T-helper 2 cell (primary cell): ENCODE measurements at regions not wholly inside any gene's neighbourhood (a gene's known extent, or its start where the extent isn't known, plus 50 kb on each side); places are given as distances from the start of the nearest gene placed in this dataset.

Experiments
- DNase-seq, 5 experiments: peaks; one replicate each; pipeline versions ENCODE4 v3.0.0 to v3.0.0-alpha.2; 2012 to 2022

DNA sequence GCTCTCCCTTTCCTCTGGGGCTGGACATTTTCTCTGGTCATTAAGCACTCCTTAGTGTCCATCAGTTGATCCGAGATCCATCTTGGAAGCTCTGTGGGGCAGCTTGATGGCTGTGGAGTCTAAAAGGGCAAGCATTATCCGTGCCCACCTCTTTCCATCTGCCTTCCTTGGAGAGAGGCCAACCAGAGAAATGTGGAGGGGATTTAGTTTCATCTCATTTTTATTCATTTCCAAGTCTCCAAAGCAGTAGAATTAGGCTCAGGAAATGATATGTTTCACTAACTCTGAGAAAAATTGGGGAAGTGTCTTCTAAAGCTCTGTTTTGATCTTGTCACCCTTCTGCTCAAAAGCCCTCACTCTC is 95.9 kb upstream of the KLHL25 start:
- DNase-seq = no peak

GRCh38 chr15:85891470-85891869 is 96.7 kb upstream of the KLHL25 start:
- DNase-seq = no peak

GRCh38 chr15:85892232-85892631 is 97.5 kb upstream of the KLHL25 start:
- no peak for DNase-seq

GRCh38 chr15:85897207-85897894 is 102.6 kb upstream of the KLHL25 start:
- DNase-seq = no peak

- DNase-seq = no peak
Measured at GRCh38 chr15:85897895-85898717, 103.4 kb upstream of the KLHL25 start.

- DNase-seq = no peak
Measured at GRCh38 chr15:85899927-85900326, 105.2 kb upstream of the KLHL25 start.

- no peak for DNase-seq
Measured at GRCh38 chr15:85905751-85906450, 111.2 kb upstream of the KLHL25 start.

GRCh38 chr15:85906640-85907039 is 111.9 kb upstream of the KLHL25 start:
- DNase-seq = no peak

- no peak for DNase-seq
Measured at GRCh38 chr15:85910834-85911233, 116.1 kb upstream of the KLHL25 start.

DNA sequence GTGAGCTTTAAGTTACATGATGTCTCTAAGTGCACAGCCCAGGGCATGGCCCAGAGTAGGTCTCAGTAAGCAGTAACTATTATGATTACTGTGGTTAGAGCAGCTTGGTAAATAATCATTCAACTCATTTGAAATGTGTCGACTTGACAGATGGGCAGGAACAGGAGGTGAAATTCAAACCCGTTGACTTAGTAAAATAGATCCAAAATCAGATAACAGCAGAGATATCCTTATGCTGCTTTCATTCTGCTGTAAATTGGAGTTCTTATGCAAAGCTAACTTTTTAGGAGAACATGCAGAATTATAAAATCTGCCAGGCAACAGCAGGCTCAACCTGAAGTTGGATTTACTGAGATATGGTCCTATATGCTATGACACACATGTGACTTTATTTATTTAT is 118.7 kb upstream of the KLHL25 start:
- no peak for DNase-seq

GRCh38 chr15:85920956-85921355 is 126.2 kb upstream of the KLHL25 start:
- DNase-seq = no peak

- DNase-seq = no peak
Measured at GRCh38 chr15:85924088-85924487, 129.4 kb upstream of the KLHL25 start.

DNA sequence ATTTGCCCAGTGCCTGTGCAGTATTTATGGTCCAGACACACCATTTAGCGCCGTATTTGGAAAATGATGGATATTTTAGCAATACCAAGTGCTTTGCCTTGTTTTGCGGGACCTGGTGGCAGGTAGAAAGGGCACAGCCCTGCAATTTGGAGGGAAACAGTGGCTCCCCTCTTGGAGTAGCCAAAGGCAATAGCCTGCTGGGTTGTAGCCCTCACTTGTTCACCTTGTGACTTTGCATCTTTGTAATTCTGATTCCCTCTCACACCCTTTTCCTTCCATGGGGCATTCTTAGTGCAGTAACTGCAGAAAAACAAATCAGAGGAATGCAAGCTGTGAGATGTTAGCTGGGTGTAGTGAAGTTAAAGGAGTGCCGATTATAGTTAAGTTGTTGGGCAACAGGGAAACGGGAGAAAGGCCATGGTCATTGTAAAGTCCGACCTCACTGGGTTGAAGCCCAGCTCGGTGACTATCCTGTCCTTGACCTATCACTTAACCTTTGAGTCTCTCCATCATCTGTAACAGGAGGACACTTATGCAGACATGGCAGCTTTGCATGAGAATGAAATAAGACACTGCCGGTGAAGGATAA is 131.0 kb upstream of the KLHL25 start:
- no peak for DNase-seq

- DNase-seq = no peak
Measured at GRCh38 chr15:85926834-85927233, 132.1 kb upstream of the KLHL25 start.

DNA sequence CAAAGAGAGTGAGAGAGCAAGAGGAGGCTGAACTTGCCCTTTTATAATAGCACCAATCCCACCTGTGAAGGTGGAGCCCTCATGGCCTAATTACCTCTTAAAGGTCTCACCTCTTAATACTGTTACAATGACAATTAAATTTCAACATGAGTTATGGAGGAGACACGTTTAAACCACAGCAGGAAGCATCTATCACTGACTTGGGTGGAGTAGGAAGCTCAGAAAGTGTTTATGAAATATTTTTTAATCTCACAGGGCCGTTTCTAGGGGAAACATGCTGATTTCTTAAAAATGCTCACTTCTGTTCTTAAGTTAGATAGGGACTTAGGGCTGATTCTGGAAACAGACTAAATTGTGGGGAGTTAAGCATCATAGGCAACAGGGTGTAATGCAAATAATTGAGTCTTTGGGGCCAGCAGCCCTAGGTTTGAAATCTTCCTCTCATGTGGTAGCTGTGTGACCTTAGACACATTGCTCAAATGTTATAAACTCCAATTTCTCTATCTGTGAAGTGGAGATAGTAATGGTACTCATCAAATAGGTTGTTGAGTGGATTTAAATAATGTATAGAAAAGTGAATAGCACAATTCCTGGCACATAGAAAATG is 133.3 kb upstream of the KLHL25 start:
- peak in 1 of 5 experiments; percentile 5 for DNase-seq

DNA sequence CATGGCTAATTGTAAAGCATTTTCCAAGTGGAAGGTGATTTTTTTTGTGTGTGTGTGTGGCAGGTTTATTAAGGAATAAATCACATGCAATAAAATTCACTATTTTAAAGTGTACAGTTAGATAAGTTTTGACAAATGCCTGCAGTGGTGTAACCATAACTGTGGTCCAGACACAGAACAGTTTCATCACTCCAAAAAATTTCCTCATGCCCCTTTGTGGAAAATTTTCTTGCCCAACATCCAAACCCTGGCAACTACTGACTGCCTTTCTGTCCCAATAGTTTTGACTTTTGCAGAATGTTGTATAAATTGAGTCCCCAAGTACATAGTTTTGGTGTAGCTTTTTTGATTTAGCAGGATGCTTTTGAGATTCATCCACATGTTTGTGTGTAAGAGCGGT is 135.1 kb upstream of the KLHL25 start:
- DNase-seq = no peak

- no peak for DNase-seq
Measured at GRCh38 chr15:85932391-85932790, 137.7 kb upstream of the KLHL25 start.

DNA sequence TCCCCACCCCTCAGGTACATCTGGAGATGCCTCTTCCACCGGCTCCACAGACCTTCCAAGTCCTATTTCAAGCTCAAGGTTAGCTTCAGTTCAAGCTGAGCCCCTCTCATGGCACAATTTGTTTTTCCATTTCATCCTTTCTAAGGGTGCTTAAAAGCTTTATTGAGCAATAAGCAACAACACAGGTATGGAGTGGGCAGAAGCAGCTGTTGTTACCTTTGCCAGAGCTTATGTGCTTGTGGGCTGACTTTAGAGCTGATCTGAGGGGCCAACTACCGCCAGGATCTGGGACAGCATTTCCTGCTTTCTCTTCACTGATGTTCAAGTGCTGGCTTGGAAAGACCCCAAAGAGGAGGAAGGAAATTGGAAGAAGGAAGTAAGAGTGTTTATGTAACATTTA is 140.0 kb upstream of the KLHL25 start:
- DNase-seq = no peak

- no peak for DNase-seq
Measured at GRCh38 chr15:85935182-85935581, 140.5 kb upstream of the KLHL25 start.

- no peak for DNase-seq
Measured at GRCh38 chr15:85937661-85938060, 142.0 kb upstream of the AGBL1 start.

GRCh38 chr15:85941186-85941855 is 138.3 kb upstream of the AGBL1 start:
- no peak for DNase-seq

DNA sequence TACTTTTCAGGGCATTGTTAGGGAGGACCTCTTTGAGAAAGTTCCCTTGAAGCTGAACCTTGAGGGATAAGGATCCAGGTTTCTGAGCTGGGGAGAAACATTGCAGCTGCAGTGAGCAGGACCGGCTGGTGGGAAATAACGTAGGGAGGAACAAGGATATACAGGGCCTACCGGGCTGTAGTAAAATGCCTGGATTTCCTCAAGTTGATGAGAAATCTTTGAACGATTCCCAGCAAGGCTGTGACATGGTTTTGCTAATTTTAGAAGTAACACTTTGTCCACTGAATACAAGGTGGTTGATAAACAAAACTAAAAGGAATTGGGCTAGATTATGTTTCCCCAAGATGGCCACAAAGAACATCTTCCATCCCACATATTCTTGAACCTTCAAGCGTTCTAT is 137.0 kb upstream of the AGBL1 start:
- DNase-seq = no peak
